ENCODE measurements at regions not wholly inside any gene's neighbourhood (a gene's known extent, or its start where the extent isn't known, plus 50 kb on each side); places are given as distances from the start of the nearest gene placed in this dataset.

DNA sequence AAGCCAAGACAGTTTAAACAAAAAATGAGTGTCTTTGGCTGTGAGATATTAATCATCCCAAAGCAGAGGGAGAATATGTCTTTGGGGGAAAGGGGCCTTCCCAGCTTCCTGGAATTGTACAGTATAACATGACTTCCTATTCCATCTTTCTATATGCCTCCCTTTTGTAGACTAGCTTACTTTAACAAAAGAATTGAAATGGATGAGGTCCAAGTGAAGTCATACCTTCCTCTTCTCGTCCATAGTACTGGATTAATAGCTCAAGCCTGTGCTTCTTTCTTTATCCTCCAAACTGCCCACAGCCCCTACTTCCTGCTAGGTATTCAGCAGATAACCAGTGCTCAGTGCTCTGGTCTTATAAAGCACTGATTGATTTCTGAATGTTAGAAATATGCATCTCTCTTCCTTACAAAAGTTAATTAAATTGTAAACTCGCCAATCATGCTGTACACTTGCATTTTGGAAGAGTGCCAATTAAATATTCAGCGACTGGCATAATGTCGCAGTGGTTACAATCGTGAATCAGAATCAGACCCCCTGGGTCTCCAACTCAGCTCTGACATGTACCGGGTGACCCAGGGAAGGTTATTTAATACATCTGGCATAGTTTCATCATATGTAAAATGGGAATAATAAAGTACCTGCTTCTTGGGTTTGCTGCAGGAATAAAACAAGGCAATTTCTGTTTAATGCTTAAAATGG is 325.1 kb downstream of the RND3 start:
- DNase-seq (ENCODE audit: low read depth), result no peak

DNA sequence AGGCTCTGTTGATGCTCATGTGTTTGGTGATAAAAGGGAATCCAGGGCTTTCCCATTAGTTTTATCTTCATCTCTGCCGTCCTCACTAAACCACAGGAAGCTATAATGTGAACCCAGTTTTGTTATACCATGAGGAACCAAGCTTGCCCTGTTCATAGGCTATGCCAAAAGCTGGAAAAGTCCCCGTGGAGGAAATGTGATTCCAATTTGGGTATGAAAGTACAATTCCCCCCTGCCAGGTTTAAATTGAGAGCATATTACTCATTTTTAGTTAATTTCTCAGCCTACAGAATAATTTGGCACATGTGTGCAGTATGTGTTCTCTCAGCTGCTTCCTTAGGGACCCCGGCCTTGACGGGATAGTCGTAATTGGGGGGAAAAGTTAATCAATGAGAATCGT is 327.4 kb downstream of the RND3 start:
- DNase-seq (ENCODE audit: low read depth), result no peak

DNA sequence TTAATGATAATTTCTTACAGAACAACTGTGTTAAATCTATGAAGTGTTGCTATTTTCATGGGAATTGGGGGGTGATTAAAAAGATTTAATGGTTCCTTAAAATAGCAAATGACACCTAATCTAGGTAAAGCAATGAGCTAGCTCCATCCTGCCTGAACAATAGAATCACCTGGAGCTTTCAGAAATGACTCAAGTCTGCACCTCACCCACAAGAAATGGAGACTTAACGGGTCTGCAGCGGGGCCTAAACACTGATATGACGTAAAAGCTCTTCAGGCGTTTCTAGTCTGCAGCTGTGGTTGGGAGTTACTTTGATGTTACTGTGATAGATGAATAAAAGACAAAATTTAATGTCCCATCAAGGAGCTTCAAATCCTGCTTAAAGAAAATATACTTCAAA is 328.2 kb downstream of the RND3 start:
- no peak for DNase-seq (ENCODE audit: low read depth)

DNA sequence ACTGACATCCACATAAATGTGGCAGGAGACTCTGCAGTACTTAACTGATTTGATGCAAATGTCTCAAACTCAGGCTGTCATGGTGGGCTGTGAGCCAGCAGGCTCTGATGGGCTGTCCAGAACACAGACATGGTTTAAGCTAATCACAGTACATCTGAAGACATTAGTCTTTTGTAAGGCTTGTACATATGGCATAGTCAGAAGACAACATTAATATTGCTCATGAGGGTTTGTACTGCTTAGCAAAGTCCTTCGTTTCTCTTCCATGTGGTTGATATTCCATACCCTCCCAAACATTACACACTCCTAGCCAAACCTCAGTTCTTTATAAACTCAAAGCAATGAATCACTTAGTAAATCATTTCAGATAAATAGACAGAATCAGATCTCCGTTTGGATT is 330.6 kb downstream of the RND3 start:
- no peak for DNase-seq (ENCODE audit: low read depth)

DNA sequence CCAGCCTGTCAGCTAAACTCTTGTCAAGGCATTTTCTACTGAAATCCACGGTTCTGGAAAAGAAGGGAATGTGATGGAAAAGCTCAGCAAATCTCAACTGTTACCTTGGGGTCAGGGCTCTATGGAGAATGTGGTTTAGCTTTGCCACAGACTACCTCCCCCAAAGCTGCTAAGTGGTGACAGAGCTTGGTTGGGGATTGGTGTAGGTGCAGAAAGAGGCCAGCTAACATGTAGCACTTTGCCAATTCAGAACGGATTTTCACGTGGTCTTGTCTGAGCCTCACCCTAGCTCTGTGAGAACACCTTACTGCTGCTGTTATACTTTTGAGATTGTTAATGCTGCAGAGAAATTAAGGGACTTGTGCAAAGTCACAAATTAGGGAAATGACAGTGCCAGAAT is 331.1 kb downstream of the RND3 start:
- no peak for DNase-seq (ENCODE audit: low read depth)

DNA sequence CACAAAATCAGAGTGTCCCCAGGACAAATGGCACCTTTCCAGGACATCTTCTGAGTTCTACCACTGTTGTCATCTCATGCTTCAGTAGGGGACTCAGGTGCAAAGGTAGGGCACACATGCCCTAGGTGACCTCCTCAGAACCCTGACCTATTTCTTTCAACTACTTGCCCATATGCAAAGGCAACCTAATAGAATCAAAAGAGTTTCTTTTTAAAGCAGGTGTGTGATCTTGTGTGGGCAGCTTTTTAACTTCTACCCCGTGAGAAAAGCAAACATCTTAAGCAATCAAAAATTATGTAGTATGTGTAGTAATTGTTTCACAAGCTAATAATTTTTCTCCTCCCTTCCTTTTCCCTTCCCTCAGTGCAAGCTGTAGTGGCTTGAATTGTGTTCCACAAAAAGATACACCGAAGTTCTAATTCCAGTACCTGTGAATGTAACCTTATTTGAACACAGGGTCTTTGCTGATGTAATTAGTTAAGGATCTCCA is 333.1 kb downstream of the RND3 start:
- no peak for DNase-seq (ENCODE audit: low read depth)

DNA sequence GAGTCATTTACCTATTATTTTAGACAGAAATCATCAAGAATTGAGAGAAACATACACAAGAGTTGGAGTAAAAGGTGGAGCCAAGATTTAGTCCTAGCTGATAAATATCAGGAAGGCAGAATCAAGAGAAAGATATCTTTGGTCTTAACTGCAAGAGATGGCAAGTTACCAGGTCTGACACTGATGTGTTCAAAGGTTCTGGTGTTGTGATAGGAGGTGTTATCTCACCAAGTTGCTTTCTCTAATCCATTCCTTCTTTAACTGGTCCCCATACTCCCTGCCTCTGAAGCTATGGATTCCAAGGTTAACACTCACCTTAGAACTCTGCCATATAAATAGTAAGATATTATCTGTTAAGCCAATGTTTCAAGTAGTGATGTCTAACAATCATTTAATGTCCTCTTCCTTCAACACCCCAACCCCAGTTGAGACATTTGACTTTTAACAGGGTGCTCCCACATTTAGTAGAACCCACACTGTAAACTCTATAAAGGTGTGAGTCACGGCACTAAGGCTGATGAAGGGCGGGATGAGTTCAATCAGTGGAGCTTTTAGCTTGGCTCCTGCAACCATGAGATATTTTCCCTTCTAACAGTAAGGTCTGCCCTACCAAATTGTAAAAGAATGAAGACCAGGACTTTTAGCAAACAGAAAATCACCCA is 333.7 kb downstream of the RND3 start:
- DNase-seq (ENCODE audit: low read depth), result no peak

DNA sequence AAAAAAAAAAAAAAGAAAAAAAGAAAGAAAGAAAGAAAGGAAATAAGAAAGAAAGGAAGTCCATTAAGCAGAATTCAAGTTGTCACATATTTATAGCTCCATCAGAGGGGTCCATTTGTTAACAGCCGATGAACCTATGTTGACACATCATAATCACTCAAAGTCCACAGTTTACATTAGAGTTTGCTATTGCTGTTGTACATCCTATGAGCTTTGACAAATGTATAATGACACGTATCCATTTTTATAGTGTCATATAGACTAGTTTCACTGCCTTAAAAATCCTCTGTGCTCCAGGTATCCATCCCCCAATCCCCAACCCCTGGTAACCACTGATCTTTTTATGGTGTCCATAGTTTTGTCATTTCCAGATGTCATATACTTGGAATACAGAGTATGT is 335.2 kb downstream of the RND3 start:
- no peak for DNase-seq (ENCODE audit: low read depth)

DNA sequence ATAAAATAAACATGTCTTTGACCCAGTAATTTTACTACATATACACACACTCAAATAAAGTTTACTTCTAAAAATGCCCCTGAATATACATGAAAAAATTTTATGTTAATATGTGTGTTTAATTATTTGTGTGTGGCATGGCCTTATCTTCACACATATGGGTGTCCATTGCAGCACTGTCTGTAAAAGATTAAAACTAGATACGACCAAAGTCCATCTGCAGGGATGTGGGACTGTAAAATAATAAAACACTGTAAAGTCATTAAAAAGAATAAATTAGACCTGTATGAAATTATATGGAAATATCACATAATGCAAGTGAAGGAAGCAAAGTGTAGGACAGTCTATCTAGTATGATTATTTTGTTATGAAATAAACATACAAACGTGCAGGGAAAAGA is 337.3 kb downstream of the RND3 start:
- DNase-seq (ENCODE audit: low read depth), result no peak

DNA sequence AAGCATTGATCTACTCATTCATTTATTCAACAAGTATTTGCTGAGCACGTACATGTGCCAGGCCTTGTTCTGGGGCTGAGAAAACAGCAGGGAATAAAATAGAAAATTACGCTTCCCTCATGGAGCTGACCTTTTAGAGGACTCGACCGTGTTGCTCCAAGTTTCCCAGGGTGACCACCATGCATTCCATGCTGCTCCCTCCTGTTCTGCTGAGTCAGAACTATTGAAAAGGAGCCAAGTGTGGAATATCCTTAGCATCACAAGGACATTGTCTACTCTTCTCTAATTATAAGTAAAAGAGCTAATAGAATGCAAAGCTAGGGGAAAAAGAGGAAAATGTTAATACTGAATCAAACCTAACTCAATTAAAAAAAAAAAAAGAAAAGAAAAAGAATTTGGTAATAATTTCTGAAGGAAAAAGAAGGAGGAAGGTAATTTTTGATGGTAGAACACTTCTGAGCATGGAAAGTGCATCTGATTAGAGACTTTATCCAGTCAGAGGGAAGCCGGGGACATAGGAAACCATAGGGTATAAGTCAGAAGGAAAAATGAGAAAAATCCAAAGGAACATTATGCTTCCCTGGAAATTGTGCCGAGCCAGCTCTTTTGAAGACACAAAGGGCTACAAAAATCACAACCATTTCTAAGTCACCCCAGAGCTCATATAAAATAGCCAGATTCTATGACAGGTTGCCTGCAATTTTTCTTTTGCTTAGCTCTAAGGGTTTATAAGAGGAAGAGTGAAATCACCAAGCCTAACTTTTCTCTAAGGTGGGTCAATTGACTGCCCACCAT is 339.4 kb downstream of the RND3 start:
- DNase-seq (ENCODE audit: low read depth), result no peak

DNA sequence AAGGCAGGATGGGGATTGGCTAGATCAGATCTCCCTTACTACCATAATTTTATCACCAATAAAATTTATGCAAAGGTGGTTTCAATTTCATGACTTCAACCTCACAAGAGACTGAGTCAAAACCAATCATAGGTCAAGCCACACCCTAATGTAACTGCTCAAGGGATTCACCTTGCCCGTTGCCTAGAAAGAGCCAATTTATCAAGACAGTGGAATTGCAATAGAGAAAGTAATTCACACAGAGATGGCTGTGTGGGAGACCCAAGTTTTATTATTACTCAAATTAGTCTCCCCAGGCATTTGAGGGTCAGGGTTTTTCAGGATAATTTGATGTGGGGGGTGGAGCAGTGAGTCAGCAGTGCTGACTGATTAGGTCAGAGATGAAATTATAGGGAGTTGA is 340.6 kb downstream of the RND3 start:
- DNase-seq (ENCODE audit: low read depth), result no peak

DNA sequence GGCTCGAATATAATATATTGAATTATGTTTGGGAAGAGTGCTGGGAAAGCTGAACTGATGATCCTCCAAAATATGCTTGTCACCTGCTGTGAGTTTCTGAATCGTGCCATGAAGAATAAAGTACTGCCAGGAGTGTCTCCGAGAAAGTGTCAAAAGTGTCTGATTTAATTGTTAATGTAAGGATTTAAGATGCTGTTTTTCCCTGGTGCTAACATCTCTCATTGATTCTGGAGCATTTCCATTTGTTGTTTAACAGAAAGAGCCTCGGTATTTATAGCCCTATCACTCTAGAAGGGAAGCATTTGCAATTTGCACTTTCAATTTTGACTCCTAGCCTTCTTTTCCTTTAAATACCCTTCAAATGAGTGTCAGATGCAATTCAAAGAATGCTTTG is 342.2 kb downstream of the RND3 start:
- no peak for DNase-seq (ENCODE audit: low read depth)

DNA sequence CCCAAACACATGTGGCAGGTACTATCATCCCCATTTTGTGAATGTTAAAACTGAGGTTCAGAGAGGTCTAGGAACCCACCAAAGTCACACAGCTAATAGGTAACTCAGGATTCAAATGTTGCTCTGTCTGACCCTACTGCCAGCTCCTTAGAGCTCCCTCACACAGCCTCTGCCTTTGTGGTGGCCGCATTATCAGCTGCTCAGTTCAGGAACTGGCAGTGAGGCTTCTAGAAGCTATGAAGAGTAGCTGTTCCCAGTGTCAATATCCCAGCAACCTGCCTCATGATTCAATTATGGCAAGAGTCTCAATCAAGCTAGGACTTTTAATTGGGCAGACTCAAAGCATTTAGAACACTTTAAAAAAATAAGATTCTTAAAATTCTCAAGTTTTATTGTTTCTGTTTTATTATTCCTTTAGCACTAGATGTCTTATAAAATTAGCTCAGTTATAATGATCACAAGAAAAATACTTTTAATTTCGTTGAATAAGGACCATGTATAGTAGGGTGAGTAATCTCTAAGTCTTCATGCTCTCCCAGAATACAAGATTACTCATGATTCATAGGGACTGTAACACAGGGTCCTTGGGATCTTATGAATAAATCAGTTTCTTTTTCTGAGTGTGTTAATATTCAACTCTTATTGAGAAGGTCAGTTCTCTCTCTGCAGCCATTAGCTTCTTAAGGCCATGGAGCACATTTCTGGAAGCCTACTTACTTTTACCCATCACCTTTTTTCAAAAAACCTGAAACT is 342.7 kb downstream of the RND3 start:
- DNase-seq (ENCODE audit: low read depth), result no peak

DNA sequence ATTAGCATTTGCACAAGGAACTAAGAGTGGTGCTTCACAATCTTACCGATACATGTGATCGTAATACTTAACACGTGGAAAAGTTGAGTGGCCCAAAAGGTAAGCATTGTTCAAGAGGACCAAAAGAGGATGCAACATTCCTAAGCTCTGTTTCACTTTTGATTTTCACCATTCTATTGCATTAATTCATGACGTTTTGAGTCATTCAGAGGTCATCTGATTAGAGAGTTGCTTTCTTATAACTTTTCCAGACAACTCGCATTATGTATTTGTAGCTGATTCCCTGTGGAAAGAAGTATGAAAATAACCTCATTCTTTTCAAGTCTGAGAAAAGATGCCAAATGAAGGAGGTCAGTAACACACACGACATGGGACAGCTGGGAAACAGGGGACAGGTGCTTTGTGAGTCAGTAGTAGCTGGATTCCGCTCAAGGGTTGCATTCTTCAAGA is 344.4 kb downstream of the RND3 start:
- no peak for DNase-seq (ENCODE audit: low read depth)

DNA sequence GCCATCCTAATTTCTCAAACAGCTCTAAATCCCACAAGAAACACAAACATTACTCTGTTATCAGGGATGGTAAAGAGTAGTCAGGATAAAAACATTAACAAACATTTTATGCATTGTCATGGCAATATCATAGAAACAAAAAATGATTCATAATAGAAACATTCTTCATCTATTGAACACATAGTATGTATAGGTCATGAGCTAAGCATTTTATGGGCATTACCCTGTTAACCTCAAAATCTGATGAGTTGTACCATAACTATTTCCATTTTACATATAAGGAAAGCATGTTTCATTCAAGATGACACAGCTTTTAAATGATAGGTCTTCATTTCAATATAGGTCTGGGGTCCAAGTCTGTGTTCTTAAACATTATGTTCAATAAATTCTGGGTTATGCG is 344.9 kb downstream of the RND3 start:
- DNase-seq (ENCODE audit: low read depth), result no peak

DNA sequence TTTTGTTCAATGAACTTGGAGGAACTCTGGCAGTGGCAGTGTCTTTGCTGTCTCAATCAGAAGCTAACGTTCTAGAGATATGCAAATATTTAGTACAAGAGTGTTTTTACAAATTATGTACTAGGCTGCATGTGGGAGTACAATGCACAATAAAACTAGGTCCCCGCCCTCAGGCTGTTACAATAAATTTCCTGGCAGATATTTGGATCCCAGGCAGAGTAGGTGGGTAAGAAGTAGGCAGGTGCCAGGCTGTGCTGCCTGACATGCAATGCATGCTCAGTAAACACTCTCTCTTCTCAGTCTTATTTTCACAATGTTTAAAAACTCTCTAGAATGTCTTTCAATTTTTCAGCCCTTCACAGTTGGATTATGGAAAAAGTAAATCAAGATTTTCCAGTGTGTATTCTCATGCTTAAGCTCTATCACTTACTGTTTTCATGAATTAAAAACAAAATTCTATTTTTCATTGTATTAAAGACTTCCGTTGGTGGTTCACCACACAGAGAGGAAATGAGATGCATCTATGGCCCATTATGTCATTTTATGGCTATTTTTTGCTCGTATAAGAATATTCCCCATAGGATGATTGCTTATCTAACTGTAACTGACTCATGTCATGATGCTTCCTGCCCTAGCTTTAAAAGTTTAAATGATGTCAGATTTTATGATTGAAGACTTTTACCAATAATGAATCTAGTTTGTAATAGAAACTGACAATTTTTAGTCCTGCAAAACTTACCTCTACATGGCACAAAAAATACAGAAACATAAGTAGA is 346.1 kb downstream of the RND3 start:
- no peak for DNase-seq (ENCODE audit: low read depth)

DNA sequence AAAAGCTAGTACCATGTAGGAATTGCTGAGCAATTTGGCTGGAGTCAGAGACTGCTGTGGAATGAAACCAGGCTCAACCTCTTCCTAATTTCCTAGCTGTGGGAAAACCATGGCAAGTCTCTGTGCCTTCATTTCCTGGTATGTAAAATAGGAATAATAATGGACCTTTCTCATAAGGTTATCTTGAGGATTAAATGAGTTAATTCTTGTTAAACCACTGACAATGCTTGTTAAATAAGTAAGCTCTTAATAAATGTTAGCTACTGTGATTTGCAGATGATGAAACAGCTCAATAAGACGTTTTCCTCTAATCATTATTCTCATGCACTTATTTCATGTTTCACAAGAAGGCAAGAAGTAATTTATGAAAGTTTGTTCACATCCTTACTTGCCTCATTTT is 346.7 kb downstream of the RND3 start:
- DNase-seq (ENCODE audit: low read depth), result no peak

DNA sequence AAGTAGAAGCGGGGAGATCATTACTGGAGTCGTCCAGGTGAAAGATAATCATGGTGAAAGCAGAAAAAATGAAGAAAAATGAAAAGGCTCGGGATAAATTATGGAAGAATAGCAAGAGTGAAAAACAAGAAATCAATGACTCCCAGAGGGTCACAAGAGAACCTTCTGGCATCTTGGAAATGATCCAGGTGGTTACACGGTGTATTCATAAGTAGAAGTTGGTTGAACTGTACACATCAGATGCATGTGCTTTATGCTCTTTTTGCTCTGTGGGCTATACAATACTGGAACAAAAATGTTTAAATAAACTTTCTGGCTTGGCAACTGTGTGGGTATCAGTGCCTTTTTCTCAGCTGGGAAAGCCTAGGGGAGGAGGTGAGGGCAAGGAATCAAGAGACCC is 348.9 kb downstream of the RND3 start:
- DNase-seq (ENCODE audit: low read depth), result no peak

DNA sequence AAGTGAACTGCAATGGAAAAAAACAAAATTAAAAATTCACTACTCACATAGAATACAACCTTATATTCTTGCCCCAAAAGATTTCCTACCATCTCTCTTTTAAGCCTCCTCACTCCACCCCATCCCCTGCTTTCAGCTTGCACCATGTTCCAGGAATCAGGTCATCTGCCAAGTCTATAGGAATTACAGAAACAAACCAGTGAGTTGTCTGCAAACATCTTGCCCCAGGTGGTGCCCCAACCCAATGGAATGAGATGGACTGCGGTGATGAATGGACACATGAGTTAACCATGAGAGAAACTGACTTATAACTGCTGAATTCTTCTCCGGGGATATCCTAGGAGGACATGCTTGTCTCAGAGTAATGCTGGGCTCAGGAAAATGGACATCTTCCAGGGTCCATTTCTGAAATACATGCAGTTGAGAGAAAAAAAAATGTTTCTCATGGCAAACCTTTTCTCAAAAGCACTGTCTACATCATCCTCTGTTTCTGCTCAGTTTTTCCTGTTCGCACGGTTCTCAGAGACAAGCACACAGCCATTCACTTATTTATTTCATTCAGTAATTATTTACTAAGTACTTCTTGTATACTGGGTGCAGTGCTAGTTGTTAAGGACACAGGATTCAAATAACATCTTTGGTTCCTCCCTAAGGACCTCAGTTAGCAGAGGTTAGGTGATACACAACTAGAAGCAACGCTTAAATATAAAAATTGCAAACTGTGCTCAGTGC is 350.0 kb downstream of the RND3 start:
- no peak for DNase-seq (ENCODE audit: low read depth)

DNA sequence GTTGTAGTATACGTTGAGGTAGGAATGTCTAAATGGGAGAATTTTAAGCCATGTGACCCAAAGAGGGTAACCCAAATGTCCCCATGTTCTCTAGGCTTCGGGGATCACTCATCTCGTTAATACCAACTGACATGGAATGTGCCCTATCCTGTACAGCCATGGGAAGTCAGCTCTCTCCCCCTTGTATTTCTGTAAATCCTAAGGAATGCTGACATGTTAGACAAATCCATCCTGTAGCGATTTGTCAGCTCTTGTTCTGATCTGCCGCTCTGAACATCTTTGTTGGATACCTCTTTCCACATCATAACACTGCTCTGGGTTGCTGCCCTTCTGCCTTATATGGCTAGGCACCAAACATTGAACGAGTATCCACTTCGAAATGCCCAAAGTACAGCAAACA is 350.6 kb downstream of the RND3 start:
- no peak for DNase-seq (ENCODE audit: low read depth)

DNA sequence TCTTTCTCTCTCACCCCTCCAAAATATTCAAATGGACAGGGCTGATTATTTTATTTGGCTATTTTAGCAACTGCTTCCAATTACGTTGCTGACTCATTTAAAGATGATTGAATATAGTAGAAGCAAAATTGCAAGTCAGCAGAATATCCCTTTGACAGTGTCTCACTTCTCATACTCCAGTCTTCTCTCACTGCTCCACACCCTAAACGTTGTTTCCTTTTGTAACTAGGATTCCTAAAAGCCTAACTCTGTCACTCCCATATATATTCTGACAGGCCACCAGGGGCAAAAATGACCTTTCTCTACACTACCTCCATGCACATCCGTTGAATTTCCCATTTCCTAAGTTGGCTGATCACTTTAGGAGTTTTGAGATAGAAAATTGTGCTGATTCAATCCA is 351.1 kb downstream of the RND3 start:
- DNase-seq (ENCODE audit: low read depth), result no peak

Data from GM04503 (cell line).